ENCODE measurements at regions not wholly inside any gene's neighbourhood (a gene's known extent, or its start where the extent isn't known, plus 50 kb on each side); places are given as distances from the start of the nearest gene placed in this dataset.

- no peak for TF ChIP-seq MAZ (IDR thresholded peaks at IDR 0.05; ENCODE audit: borderline replicate concordance, low read depth, low read length)
- no peak for TF ChIP-seq CTCF (conservative IDR thresholded peaks at IDR 0.05; ENCODE audit: low read depth, low read length)
- no peak for TF ChIP-seq RFX5 (IDR thresholded peaks at IDR 0.05; ENCODE audit: low read depth, low read length)
- TF ChIP-seq MXI1 (IDR thresholded peaks at IDR 0.05; ENCODE audit: borderline replicate concordance, low read depth, low read length), result no peak
- TF ChIP-seq USF2 (IDR thresholded peaks at IDR 0.05; ENCODE audit: low read depth, low read length), result no peak
- no peak for TF ChIP-seq SMC3 (IDR thresholded peaks at IDR 0.05; ENCODE audit: low read depth, low read length)
- TF ChIP-seq RAD21 (IDR thresholded peaks at IDR 0.05; ENCODE audit: low read length), result no peak
- no peak for TF ChIP-seq POLR2A (IDR thresholded peaks at IDR 0.05; ENCODE audit: low read depth, low read length)
- TF ChIP-seq FOS (IDR thresholded peaks at IDR 0.05; ENCODE audit: low read depth, low read length), result no peak
- TF ChIP-seq ELK1 (IDR thresholded peaks at IDR 0.05; ENCODE audit: borderline replicate concordance, low read depth, low read length), result no peak
Observed at GRCh38 chr5:89901346-89901745, 508.2 kb downstream of the CETN3 start.
